Glutamatergic neuron (in vitro differentiated cells): ENCODE measurements at regions not wholly inside any gene's neighbourhood (a gene's known extent, or its start where the extent isn't known, plus 50 kb on each side); places are given as distances from the start of the nearest gene placed in this dataset.

Source experiments
- DNase-seq: peaks from one replicate; pipeline ENCODE4 v3.0.0; 2022
- H3K27ac Mint-ChIP-seq: one replicate; pipeline ENCODE4 v1.8.0; 2020; ENCODE audit warnings: mild to moderate bottlenecking, mixed read lengths, inconsistent platforms; ENCODE audit not compliant: unreplicated experiment
- H3K27me3 Mint-ChIP-seq: one replicate; pipeline ENCODE4 v1.8.0; 2020; ENCODE audit warnings: mild to moderate bottlenecking, moderate library complexity, mixed read lengths, inconsistent platforms; ENCODE audit not compliant: unreplicated experiment
- H3K36me3 Mint-ChIP-seq: one replicate; pipeline ENCODE4 v1.8.0; 2020; ENCODE audit warnings: mild to moderate bottlenecking, mixed read lengths, inconsistent platforms; ENCODE audit not compliant: unreplicated experiment
- H3K4me1 Mint-ChIP-seq: one replicate; pipeline ENCODE4 v1.8.0; 2020; ENCODE audit warnings: mild to moderate bottlenecking, low read depth, mixed read lengths, inconsistent platforms; ENCODE audit not compliant: unreplicated experiment
- H3K4me3 Mint-ChIP-seq: one replicate; pipeline ENCODE4 v1.8.0; 2020; ENCODE audit warnings: mild to moderate bottlenecking, mixed read lengths, inconsistent platforms; ENCODE audit not compliant: unreplicated experiment
- H3K9me3 Mint-ChIP-seq: one replicate; pipeline ENCODE4 v1.8.0; 2020; ENCODE audit warnings: mild to moderate bottlenecking, moderate library complexity, mixed read lengths, inconsistent platforms; ENCODE audit not compliant: unreplicated experiment
- CTCF ChIP-seq: fragments of 200-600 bp; sonication (generic); IDR thresholded peaks from one replicate; pipeline ENCODE4 v1.5.0; 2021; ENCODE audit not compliant: partially characterized antibody, unreplicated experiment

GRCh38 chr19:31610018-31610417 lies 260.8 kb upstream of the TSHZ3 start:
- Mint-ChIP-seq H3K4me3 (no peak overlapping the region), H3K4me1 (no peaks in the 10 kb centered on the region), H3K27me3 (peaks cover 4% of the 10 kb centered on the region), H3K27ac (no peak overlapping the region), H3K36me3 (no peaks in the 10 kb centered on the region), H3K9me3 (no peaks in the 10 kb centered on the region)
- TF ChIP-seq CTCF = no peak
- DNase-seq = no peak

GRCh38 chr19:31611046-31611877 lies 262.0 kb upstream of the TSHZ3 start:
- DNase-seq = no peak
- Mint-ChIP-seq H3K27me3 (peaks cover 2% of the 10 kb centered on the region), H3K9me3 (no peaks in the 10 kb centered on the region), H3K27ac (peak overlapping the region; percentile 50), H3K4me3 (no peak overlapping the region), H3K36me3 (no peaks in the 10 kb centered on the region), H3K4me1 (no peaks in the 10 kb centered on the region)
- no peak for TF ChIP-seq CTCF

- Mint-ChIP-seq H3K9me3 (no peaks in the 10 kb centered on the region), H3K27ac (no peak overlapping the region), H3K27me3 (peaks cover 2% of the 10 kb centered on the region)
Observed at GRCh38 chr19:31612873-31613272, 263.6 kb upstream of the TSHZ3 start.

GRCh38 chr19:31613683-31614219 lies 264.5 kb upstream of the TSHZ3 start:
- H3K4me3 Mint-ChIP-seq = no peak overlapping the region
- H3K27ac Mint-ChIP-seq = no peak overlapping the region
- H3K4me1 Mint-ChIP-seq = no peaks in the 10 kb centered on the region
- H3K9me3 Mint-ChIP-seq = no peaks in the 10 kb centered on the region
- H3K36me3 Mint-ChIP-seq = no peaks in the 10 kb centered on the region
- peaks cover 2% of the 10 kb centered on the region for H3K27me3 Mint-ChIP-seq
- TF ChIP-seq CTCF = no peak
- no peak for DNase-seq

More at GRCh38 chr19:31612873-31613272, 263.6 kb upstream of the TSHZ3 start:
- Mint-ChIP-seq H3K36me3 (no peaks in the 10 kb centered on the region), H3K4me1 (no peaks in the 10 kb centered on the region), H3K4me3 (no peak overlapping the region)
- no peak for TF ChIP-seq CTCF
- no peak for DNase-seq

- Mint-ChIP-seq H3K27me3 (peaks cover 2% of the 10 kb centered on the region), H3K4me3 (no peak overlapping the region), H3K9me3 (no peaks in the 10 kb centered on the region), H3K27ac (no peak overlapping the region), H3K4me1 (no peaks in the 10 kb centered on the region), H3K36me3 (no peaks in the 10 kb centered on the region)
- TF ChIP-seq CTCF = no peak
- DNase-seq = no peak
Observed at GRCh38 chr19:31616031-31616430, 266.8 kb upstream of the TSHZ3 start.
